B cell (primary cell): ENCODE measurements at regions not wholly inside any gene's neighbourhood (a gene's known extent, or its start where the extent isn't known, plus 50 kb on each side); places are given as distances from the start of the nearest gene placed in this dataset.
"Not testable (repeated sequence)": the region's sequence is repeated elsewhere in the genome, so short reads cannot be mapped to it uniquely, and the experiment has no call there.

Source experiments
- ATAC-seq: fragments of 200-7000 bp; cut with Tn5 transposase; one replicate; pipeline ENCODE4 v1.10.0; 2021; ENCODE audit warnings: low read depth, mild to moderate bottlenecking, moderate number of reproducible peaks, moderate library complexity
- CTCF ChIA-PET: fragments of 350-600 bp; sonication (Branson Sonifier 250); formaldehyde crosslinking; loops from one replicate; lab custom pipeline; 2021; ENCODE audit warnings: antibody characterized with exemption, inconsistent platforms; lab: Charles Lee
- POLR2A ChIA-PET: fragments of 350-600 bp; sonication (Branson Sonifier 250); formaldehyde crosslinking; loops from one replicate; lab custom pipeline; 2021; ENCODE audit warnings: antibody characterized with exemption; lab: Charles Lee
- DNase-seq: peaks from one replicate; pipeline ENCODE4 v3.0.0; 2013
- H2AFZ ChIP-seq: 2 replicates; pipeline ENCODE4 v1.6.1; 2012; ENCODE audit warnings: mild to moderate bottlenecking, low read depth, low read length; ENCODE audit not compliant: insufficient read depth, poor library complexity, severe bottlenecking
- H3K27ac ChIP-seq, 2 donors: 1 replicate in 1 of 2; 2 replicates in 1 of 2; pipeline ENCODE4 v1.5.1; 2012 to 2013; ENCODE audit warnings: low read length in 2 of 2, mild to moderate bottlenecking in 2 of 2, moderate library complexity in 1 of 2
- H3K27me3 ChIP-seq, 4 experiments: fragments of 200-600 bp in 1 of 4; sonication (generic) in 1 of 4; replicated peaks in 1 of 4; 1 replicate in 2 of 4; 2 replicates in 2 of 4; pipeline versions ENCODE4 v1.6.1 to v1.7.0; 2013 to 2016; ENCODE audit warnings: low read length in 3 of 4, mild to moderate bottlenecking in 2 of 4, mixed read lengths in 1 of 4, moderate library complexity in 1 of 4; ENCODE audit not compliant: insufficient read depth in 4 of 4, control insufficient read depth in 3 of 4; ENCODE audit errors: control extremely low read depth in 1 of 4
- H3K36me3 ChIP-seq, 2 experiments: replicated peaks in 1 of 2; 1 replicate in 1 of 2; 2 replicates in 1 of 2; pipeline versions ENCODE4 v1.6.1 to v1.7.1; 2013; ENCODE audit warnings: low read length in 1 of 2; ENCODE audit not compliant: insufficient read depth in 2 of 2, control insufficient read depth in 1 of 2; ENCODE audit errors: control extremely low read depth in 1 of 2, extremely low read depth in 1 of 2
- H3K4me1 ChIP-seq, 2 donors: fragments of 200-600 bp in 1 of 2; sonication (generic) in 1 of 2; 1 replicate in 1 of 2; 2 replicates in 1 of 2; pipeline versions ENCODE4 v1.5.1 to v1.6.1; 2013 to 2017; ENCODE audit warnings: low read length in 2 of 2; ENCODE audit not compliant: control insufficient read depth in 2 of 2, insufficient read depth in 2 of 2
- H3K4me2 ChIP-seq: replicated peaks from 2 replicates; pipeline ENCODE3; 2012; ENCODE audit warnings: mild to moderate bottlenecking, low read depth, low read length; ENCODE audit not compliant: poor library complexity, severe bottlenecking
- H3K4me3 ChIP-seq, 5 experiments: fragments of 200-600 bp in 1 of 5; sonication (generic) in 1 of 5; 1 replicate in 3 of 5; 2 replicates in 2 of 5; pipeline versions ENCODE4 v1.5.1 to v1.7.0; 2011 to 2016; ENCODE audit warnings: low read length in 4 of 5, mild to moderate bottlenecking in 4 of 5, low read depth in 2 of 5, control low read depth in 1 of 5, moderate library complexity in 1 of 5; ENCODE audit not compliant: insufficient read depth in 1 of 5; ENCODE audit errors: control extremely low read depth in 1 of 5, extremely low read depth in 1 of 5
- H3K79me2 ChIP-seq: fragments of 200-600 bp; sonication (generic); one replicate; pipeline ENCODE4 v1.6.0; 2016; ENCODE audit warnings: low read length; ENCODE audit not compliant: control insufficient read depth, insufficient read depth
- H3K9ac ChIP-seq: fragments of 200-600 bp; sonication (generic); 2 replicates; pipeline ENCODE4 v1.6.1; 2017; ENCODE audit warnings: mild to moderate bottlenecking, low read length, moderate library complexity
- H3K9me3 ChIP-seq, 3 donors: one replicate each; pipeline versions ENCODE4 v1.6.1 to v1.7.1; 2013; ENCODE audit warnings: low read length in 2 of 3; ENCODE audit not compliant: control insufficient read depth in 2 of 3, insufficient read depth in 1 of 3; ENCODE audit errors: control extremely low read depth in 1 of 3
- H4K20me1 ChIP-seq: 2 replicates; pipeline ENCODE4 v1.6.0; 2012; ENCODE audit warnings: mild to moderate bottlenecking, low read length; ENCODE audit not compliant: insufficient read depth, control insufficient read depth, poor library complexity, severe bottlenecking
- H3K27ac Mint-ChIP-seq: one replicate; pipeline ENCODE4 v1.8.0; 2021; ENCODE audit warnings: mixed read lengths
- H3K27me3 Mint-ChIP-seq: one replicate; pipeline ENCODE4 v1.8.0; 2021; ENCODE audit warnings: mixed read lengths
- H3K4me1 Mint-ChIP-seq: one replicate; pipeline ENCODE4 v1.8.0; 2021; ENCODE audit warnings: mixed read lengths
- H3K4me3 Mint-ChIP-seq: one replicate; pipeline ENCODE4 v1.8.0; 2021; ENCODE audit warnings: mixed read lengths
- H3K9me3 Mint-ChIP-seq: one replicate; pipeline ENCODE4 v1.8.0; 2022; ENCODE audit warnings: mixed read lengths; ENCODE audit not compliant: insufficient read depth
- CTCF ChIP-seq: fragments of 200-600 bp; IDR thresholded peaks from one replicate; pipeline ENCODE4 v1.8.0; 2022; ENCODE audit warnings: antibody characterized with exemption, mild to moderate bottlenecking
- EZH2 ChIP-seq: IDR thresholded peaks from 2 replicates; pipeline ENCODE4 v1.6.1; 2012; ENCODE audit warnings: borderline replicate concordance, low read depth, mild to moderate bottlenecking, moderate library complexity, low read length; ENCODE audit not compliant: insufficient read depth, poor library complexity, severe bottlenecking
- WGBS: methylation state at CpG from one replicate; pipeline ENCODE4 v1.1.5; 2013; ENCODE audit warnings: missing lambda C conversion rate; ENCODE audit not compliant: insufficient coverage; 5-methylcytosine and 5-hydroxymethylcytosine counted together
- intact Hi-C: fragments of 100-400 bp; cut with micrococcal nuclease; formaldehyde crosslinking; loops from one replicate; pipeline ENCODE4 v1.10.0; 2022

GRCh38 chr2:220753486-220753885, 818.6 kb downstream of the EPHA4 start:
- no peaks in the 10 kb centered on the region for H3K36me3 ChIP-seq
- no peak overlapping the region for H3K27ac ChIP-seq
- no peak overlapping the region for H3K4me3 ChIP-seq
- no CpG with 5 or more reads among the region's 3 CpGs for WGBS
- H2AFZ ChIP-seq: no peak overlapping the region
- no peak for TF ChIP-seq CTCF
- no peak for TF ChIP-seq EZH2
- DNase-seq (no peak), ATAC-seq (no peak)
- intact Hi-C loops: no loop called here
- peaks cover 0 to 9% (median 1%) of the 10 kb centered on the region in 3 donors for H3K9me3 ChIP-seq
- no peaks in the 10 kb centered on the region for H3K79me2 ChIP-seq
- H3K4me2 ChIP-seq: no peak overlapping the region
- Mint-ChIP-seq H3K27me3 (no peaks in the 10 kb centered on the region), H3K4me1 (no peaks in the 10 kb centered on the region), H3K9me3 (no peaks in the 10 kb centered on the region), H3K27ac (no peak overlapping the region), H3K4me3 (no peak overlapping the region)
- no peaks in the 10 kb centered on the region for H3K4me1 ChIP-seq
- POLR2A ChIA-PET: no interaction called here
- CTCF ChIA-PET: no interaction called here
- no peaks in the 10 kb centered on the region for H3K27me3 ChIP-seq
- no peak overlapping the region for H3K9ac ChIP-seq
- H4K20me1 ChIP-seq: no peaks in the 10 kb centered on the region

- H3K9me3 ChIP-seq: peaks cover 0 to 2% (median 0%) of the 10 kb centered on the region in 3 donors
- H3K79me2 ChIP-seq: no peaks in the 10 kb centered on the region
- H3K4me1 Mint-ChIP-seq: no peaks in the 10 kb centered on the region
- H3K9ac ChIP-seq: no peak overlapping the region
- no peaks in the 10 kb centered on the region for H3K27me3 Mint-ChIP-seq
- H3K27ac Mint-ChIP-seq: no peak overlapping the region
- H3K4me3 ChIP-seq: no peak overlapping the region
- intact Hi-C loops: no loop called here
- H3K27me3 ChIP-seq: no peaks in the 10 kb centered on the region
- no peaks in the 10 kb centered on the region for H3K36me3 ChIP-seq
- H4K20me1 ChIP-seq: no peaks in the 10 kb centered on the region
- no peak overlapping the region for H3K4me2 ChIP-seq
- no peaks in the 10 kb centered on the region for H3K4me1 ChIP-seq
- H2AFZ ChIP-seq: no peak overlapping the region
- H3K4me3 Mint-ChIP-seq: no peak overlapping the region
- WGBS: 87% methylated on average over 6 of the region's 6 CpGs
- DNase-seq (no peak), ATAC-seq (no peak)
- H3K9me3 Mint-ChIP-seq: no peaks in the 10 kb centered on the region
- H3K27ac ChIP-seq: no peak overlapping the region
- TF ChIP-seq CTCF (no peak), EZH2 (no peak)
- CTCF ChIA-PET: no interaction called here
- POLR2A ChIA-PET: no interaction called here
Observed at GRCh38 chr2:220756653-220757052, 815.5 kb downstream of the EPHA4 start.

GRCh38 chr2:220758376-220758775, 813.7 kb downstream of the EPHA4 start:
- H3K27me3 Mint-ChIP-seq, H3K4me3 ChIP-seq, H3K36me3 ChIP-seq, H3K4me2 ChIP-seq, H3K27ac Mint-ChIP-seq, H3K27me3 ChIP-seq, H3K79me2 ChIP-seq, H4K20me1 ChIP-seq, H3K9me3 Mint-ChIP-seq, CTCF ChIA-PET, POLR2A ChIA-PET, H3K9ac ChIP-seq, H3K27ac ChIP-seq, ATAC-seq, H3K4me1 Mint-ChIP-seq, H2AFZ ChIP-seq, H3K4me1 ChIP-seq, intact Hi-C loops, H3K9me3 ChIP-seq, DNase-seq, H3K4me3 Mint-ChIP-seq: not testable (repeated sequence)
- WGBS: no CpG with 5 or more reads among the region's 5 CpGs
